NCI-H1092 (cell line): ENCODE measurements at regions not wholly inside any gene's neighbourhood (a gene's known extent, or its start where the extent isn't known, plus 50 kb on each side); places are given as distances from the start of the nearest gene placed in this dataset.

Experiments
- DNase-seq: peaks from one replicate; lab custom pipeline; 2025; lab: John Stamatoyannopoulos, UW

GRCh38 chr6:109315341-109316110 is 66.7 kb downstream of the CD164 start:
- DNase-seq = no peak

- no peak for DNase-seq
Measured at GRCh38 chr6:109314313-109314712, 68.0 kb downstream of the CD164 start.

GRCh38 chr6:109313139-109313538 is 69.1 kb downstream of the CD164 start:
- DNase-seq = no peak

GRCh38 chr6:109311471-109311870 is 70.8 kb downstream of the CD164 start:
- DNase-seq = no peak

GRCh38 chr6:109309917-109310316 is 72.3 kb downstream of the CD164 start:
- no peak for DNase-seq

DNA sequence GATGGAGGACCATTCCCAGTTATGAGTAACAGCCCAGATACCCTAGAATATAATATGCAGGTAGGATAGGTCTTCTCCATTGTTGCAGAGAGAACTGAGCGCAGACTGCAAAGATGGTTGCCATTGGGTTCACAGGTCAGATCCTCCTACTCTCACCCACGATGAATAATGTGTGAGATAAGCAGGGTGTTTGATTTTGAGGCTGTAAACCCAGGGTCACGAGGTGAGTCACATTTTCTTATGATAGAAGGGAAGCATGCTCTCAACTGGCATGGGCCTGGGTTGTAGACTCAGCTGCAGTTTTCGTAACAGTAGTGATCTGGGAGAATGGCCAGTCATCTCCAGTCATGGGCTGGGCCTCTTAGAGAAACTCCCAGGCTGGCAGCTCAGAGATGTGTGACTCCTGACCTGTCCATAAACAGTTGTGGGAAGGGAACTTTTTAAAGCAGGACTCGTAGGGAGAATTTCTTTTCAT is 74.2 kb downstream of the CD164 start:
- no peak for DNase-seq

DNA sequence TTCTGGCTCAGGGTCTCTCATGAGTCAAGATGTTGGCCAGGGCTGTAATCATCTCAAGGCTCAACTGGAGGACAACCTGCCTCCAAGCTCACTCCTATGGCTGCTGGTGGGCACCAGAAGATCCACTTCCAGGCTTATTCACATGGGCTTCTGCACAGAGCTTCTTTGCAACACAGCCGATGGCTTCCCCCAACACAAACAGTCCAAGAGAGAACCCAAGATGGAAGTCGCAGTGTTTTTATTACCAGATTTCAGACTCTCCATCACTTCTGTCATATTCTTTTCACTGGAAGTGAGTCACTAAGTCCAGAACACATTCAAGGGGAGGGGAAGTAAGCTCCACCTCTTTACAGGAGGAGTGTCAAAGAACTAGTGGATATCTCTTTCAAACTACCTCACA is 75.5 kb downstream of the CD164 start:
- DNase-seq = no peak

DNA sequence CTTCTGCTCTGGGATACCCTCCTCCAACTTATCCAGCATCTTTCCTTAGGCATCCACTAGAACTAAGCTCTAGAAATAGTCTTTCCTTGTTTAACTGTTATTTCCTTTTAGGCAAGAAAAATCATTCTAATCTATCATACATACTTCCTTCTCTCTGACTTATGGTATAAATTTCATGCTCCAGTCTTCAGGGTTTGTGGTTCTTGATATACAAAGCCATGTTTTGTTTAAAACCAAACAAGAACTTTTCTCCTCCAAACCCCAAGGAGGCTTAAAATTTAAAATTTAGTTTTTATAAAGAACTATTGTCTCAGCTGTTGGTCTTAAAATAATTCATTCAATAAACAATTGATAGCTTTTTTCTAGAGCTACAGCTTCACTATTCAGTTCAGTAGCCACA is 77.2 kb downstream of the CD164 start:
- DNase-seq = no peak

- no peak for DNase-seq
Measured at GRCh38 chr6:109304284-109305015, 77.8 kb downstream of the CD164 start.

DNA sequence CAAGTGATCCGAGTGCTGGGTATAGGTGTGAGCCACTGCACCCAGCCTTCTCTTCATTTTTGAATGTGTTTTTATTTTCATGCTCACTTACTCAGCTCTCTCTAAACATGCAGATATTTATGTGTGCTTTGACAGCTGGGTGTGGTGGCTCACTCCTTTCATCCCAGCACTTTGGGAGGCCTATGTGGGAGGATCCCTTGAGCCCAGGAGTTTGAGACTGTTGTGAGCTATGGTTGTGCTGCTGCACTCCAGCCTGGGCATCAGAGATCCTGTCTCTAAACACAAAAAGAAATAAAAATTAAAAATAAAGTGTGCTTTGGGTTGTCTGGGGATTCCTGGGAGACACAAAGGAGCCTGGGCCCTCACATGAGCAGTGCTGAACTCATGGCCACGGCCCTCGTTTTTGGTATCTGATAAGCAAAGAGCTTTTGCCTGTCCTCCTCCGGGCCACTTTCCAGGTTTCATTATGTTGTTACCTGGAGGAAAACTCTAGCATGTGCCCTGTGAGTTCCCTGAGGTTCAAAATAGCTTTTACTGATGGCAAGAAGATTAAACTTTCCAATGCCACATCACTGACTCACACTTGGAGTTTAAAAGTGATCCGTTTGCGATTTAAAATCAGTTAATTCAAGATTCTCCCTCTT is 78.5 kb downstream of the CD164 start:
- no peak for DNase-seq

DNA sequence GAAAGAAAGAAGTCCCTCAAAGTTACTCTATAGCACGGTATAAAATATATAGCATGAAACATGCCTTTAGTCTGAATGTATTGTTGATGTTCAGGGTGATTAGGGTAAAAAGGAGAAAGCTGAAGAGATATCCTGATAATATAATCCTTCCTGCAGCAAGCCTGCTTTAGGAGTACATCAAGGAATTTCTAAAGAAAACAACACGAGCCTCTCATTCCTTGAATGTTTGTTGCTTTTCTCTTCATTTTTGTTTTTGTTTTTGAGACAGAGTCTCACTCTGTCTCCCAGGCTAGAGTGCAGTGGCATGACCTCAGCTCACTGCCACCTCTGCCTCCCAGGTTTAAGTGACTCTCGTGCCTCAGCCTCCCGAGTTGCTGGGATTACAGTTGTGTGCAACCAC is 79.1 kb downstream of the CD164 start:
- no peak for DNase-seq

GRCh38 chr6:109302176-109302575 is 80.1 kb downstream of the CD164 start:
- DNase-seq = no peak

- DNase-seq = no peak
Measured at GRCh38 chr6:109301418-109301817, 80.8 kb downstream of the CD164 start.

- no peak for DNase-seq
Measured at GRCh38 chr6:109300874-109301273, 81.4 kb downstream of the CD164 start.

DNA sequence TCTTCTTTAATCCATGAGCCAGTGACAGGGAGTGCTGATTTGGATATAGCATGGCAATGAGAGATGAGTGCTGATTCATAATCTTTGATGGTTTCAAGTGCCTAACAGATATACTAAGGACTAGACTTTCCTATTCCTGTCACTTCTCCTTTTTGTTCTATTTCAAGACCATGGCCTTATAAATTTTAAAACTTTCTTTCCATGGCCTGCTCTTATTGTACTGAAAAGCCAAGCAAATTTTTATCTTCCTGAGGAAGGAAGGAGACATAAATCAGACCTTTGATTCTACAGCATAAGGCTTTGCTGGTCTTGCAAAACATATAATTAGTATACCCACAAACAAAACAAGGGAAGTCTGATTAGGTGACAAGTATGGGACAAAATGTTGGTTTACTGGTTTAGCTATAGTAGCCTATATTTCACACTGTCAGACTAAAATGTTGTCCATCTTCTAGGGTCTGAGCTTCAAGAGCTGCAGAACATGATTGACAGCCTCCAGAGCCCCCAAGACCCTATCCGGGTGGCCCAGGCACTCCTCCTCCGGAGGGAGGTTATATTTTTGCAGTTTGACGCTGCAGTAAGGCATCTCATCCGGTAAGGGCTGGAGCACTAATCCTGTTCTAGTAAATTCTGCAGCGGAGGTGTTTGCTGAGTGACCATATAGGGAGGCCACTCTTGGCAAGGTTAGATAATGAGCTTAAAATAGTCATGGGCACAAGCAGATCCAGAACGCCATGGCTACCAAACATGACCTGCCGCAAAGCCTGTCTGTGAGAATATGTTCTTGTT is 82.3 kb downstream of the CD164 start:
- peak; percentile 31 for DNase-seq

- no peak for DNase-seq
Measured at GRCh38 chr6:109299265-109299607, 83.0 kb downstream of the CD164 start.

DNA sequence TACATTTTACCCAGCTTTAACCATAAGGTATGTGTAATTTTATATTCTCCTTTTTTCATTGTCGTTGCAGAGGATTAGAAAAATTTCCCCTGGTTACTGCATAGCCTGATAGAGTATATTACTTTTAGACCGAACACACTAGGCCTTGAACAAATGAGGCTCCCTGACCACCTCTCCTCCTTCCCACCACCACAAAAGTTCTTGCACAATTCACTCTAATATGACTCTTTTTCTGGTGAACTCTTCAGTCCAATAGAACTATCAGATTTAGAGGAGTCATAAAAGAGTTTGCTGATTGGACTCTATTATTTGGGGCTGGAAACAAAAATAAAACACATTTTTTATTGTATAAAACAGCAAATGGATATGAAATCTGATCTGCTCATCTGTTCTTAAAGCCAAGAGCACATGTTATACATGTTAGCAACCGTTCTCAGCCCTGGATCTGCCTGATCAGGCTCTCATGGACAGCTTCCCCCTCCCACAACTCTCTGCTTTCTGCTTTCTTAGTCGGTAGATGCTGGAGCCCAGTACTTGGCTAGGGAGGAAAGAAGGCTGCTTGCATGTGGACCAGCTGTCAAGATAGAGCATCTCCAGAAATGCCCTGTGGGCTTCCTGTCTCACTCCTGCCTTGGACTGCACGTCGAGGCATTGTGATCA is 83.5 kb downstream of the CD164 start:
- no peak for DNase-seq

DNA sequence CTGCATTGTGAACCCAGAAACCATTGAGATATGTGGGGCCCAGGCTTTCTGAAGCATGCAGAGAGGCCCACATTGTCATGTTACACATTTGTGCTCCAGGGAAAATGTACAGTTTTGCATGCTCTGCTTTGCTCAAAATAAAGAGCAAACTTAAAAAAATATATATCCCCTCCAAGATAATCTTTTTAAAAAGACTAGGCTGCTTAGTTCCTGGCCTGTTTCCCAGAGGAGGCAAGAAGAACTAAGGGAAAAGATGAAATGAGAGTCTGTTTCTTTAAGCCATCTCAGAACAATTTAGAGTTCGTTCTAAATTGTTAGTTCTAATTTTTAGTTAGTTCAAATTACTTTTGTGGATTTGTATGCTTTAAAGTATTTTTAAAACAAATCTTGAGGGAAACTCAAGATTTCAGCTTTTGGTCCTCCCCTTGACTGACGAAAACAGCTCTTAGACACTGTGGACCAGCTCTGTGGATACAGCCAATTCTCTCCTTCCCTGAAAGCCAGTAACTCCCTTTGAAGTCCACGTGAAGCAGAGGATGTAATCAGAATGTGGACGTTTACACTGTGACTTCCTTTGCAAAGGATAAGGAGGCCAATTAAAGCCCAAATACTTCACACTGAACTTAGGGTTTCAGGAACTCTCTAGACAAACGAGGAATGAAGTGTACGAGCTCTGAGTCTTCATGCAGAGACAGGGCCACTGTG is 84.7 kb downstream of the CD164 start:
- DNase-seq = no peak

GRCh38 chr6:109296971-109297372 is 85.3 kb downstream of the CD164 start:
- DNase-seq = no peak

- peak; percentile 72 for DNase-seq
Measured at GRCh38 chr6:109296452-109296851, 85.8 kb downstream of the CD164 start.

DNA sequence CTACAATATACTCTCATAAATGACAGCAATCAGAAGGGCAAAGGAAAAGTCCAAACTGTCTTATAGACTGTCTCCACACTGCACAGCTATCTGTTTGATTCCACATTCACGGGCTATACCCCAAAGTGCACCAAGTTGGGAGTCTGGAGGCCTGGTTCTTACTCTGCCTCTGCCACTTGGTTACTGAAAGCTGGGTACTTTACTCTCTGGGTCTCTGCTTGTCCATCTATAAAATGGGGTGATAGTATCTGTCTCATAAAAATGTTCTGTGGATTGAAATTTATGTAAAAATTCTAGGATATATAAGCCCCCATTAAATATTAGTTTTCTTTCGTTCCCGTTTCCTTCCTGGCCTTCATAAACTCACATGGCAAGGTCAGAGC is 86.5 kb downstream of the CD164 start:
- DNase-seq = no peak
